MM.1S (cell line): ENCODE measurements at regions not wholly inside any gene's neighbourhood (a gene's known extent, or its start where the extent isn't known, plus 50 kb on each side); places are given as distances from the start of the nearest gene placed in this dataset.

ENCODE experiments used
- EZH2phosphoT487 ChIP-seq: fragments of 300-600 bp; sonication (generic); IDR thresholded peaks from 2 replicates; pipeline ENCODE4 v1.6.1; 2018; ENCODE audit warnings: antibody characterized with exemption, low read length
- TF ChIP-seq, protein P1 (sequence below): fragments of 300-600 bp; sonication (generic); IDR thresholded peaks from 2 replicates; pipeline ENCODE4 v1.5.1; 2016; ENCODE audit warnings: antibody characterized with exemption, low read length, mixed read lengths

DNA sequence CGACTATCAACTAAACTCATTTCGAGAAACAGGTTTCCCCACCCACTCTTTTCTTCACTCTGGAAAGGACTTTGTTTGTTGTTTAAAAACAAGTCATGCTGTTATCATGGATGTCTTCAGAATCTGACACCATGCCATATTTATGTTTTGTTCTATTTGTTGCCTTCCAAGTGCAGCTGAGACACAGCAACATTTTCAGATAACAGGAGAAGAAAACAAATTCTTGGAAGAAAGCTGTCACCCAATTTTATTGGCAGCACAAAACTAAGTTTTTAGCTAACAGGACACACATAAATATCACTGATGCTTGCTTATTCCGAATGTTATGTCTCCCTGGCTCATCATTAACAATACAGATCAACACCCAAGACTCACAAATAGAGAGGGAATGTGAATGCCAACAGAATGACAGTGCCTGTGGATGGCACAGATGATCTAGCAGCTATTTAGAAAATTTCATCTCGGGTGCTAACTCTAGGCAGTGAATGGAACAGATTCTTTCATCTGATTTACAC lies 147.9 kb downstream of the RPS29 start:
- TF ChIP-seq, protein P1, sequence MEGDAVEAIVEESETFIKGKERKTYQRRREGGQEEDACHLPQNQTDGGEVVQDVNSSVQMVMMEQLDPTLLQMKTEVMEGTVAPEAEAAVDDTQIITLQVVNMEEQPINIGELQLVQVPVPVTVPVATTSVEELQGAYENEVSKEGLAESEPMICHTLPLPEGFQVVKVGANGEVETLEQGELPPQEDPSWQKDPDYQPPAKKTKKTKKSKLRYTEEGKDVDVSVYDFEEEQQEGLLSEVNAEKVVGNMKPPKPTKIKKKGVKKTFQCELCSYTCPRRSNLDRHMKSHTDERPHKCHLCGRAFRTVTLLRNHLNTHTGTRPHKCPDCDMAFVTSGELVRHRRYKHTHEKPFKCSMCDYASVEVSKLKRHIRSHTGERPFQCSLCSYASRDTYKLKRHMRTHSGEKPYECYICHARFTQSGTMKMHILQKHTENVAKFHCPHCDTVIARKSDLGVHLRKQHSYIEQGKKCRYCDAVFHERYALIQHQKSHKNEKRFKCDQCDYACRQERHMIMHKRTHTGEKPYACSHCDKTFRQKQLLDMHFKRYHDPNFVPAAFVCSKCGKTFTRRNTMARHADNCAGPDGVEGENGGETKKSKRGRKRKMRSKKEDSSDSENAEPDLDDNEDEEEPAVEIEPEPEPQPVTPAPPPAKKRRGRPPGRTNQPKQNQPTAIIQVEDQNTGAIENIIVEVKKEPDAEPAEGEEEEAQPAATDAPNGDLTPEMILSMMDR: no peak
- TF ChIP-seq EZH2phosphoT487: no peak
